A673 (cell line): ENCODE measurements at regions not wholly inside any gene's neighbourhood (a gene's known extent, or its start where the extent isn't known, plus 50 kb on each side); places are given as distances from the start of the nearest gene placed in this dataset.

Experiments used
- BruUV-seq: library from RNA; stranded (reverse); fragments of 400-500 nt; replicated peaks from 2 replicates; lab custom pipeline; 2021; lab: Mats Ljungman, UMichigan
- CTCF ChIA-PET: fragments of 300-600 bp; sonication (Branson Sonifier 250); formaldehyde crosslinking; loops from one replicate; lab custom pipeline; 2022; ENCODE audit warnings: antibody characterized with exemption; lab: Charles Lee
- POLR2A ChIA-PET: fragments of 300-600 bp; sonication (Branson Sonifier 250); formaldehyde crosslinking; loops from one replicate; lab custom pipeline; 2022; ENCODE audit warnings: antibody characterized with exemption; ENCODE audit not compliant: low non-redundant PET; lab: Charles Lee
- DNase-seq: peaks from one replicate; pipeline ENCODE4 v3.0.0-alpha.2; 2015; ENCODE audit warnings: low spot score
- H3K27ac ChIP-seq: fragments of 200-600 bp; sonication (generic); 2 replicates; pipeline ENCODE4 v1.5.1; 2016; ENCODE audit warnings: mixed run types, low read depth, mild to moderate bottlenecking, mixed read lengths, antibody characterized with exemption, low read length; ENCODE audit not compliant: poor library complexity, severe bottlenecking
- H3K27me3 ChIP-seq: fragments of 200-600 bp; sonication (generic); replicated peaks from 2 replicates; pipeline ENCODE4 v1.6.1; 2017; ENCODE audit warnings: mixed run types, low read depth, mild to moderate bottlenecking, mixed read lengths, antibody characterized with exemption, low read length; ENCODE audit not compliant: insufficient read depth, poor library complexity
- H3K36me3 ChIP-seq: fragments of 200-600 bp; sonication (generic); 2 replicates; pipeline ENCODE4 v1.6.1; 2016; ENCODE audit warnings: mixed run types, mild to moderate bottlenecking, mixed read lengths, antibody characterized with exemption, low read length; ENCODE audit not compliant: insufficient read depth, poor library complexity, severe bottlenecking
- H3K4me1 ChIP-seq: fragments of 200-600 bp; sonication (generic); 2 replicates; pipeline ENCODE4 v1.6.1; 2017; ENCODE audit warnings: mixed run types, mild to moderate bottlenecking, mixed read lengths, antibody characterized with exemption, low read length; ENCODE audit not compliant: insufficient read depth, poor library complexity, severe bottlenecking
- H3K4me3 ChIP-seq: fragments of 200-600 bp; sonication (generic); 2 replicates; pipeline ENCODE4 v1.5.1; 2016; ENCODE audit warnings: low read depth, mixed run types, mild to moderate bottlenecking, mixed read lengths, low read length; ENCODE audit not compliant: poor library complexity, severe bottlenecking
- H3K9me3 ChIP-seq: fragments of 200-600 bp; sonication (generic); 2 replicates; pipeline ENCODE4 v1.6.1; 2016; ENCODE audit warnings: mixed run types, low read depth, mild to moderate bottlenecking, mixed read lengths, antibody characterized with exemption, low read length; ENCODE audit not compliant: poor library complexity, severe bottlenecking
- EZH2 ChIP-seq: fragments of 200-600 bp; sonication (generic); IDR thresholded peaks from 2 replicates; pipeline ENCODE4 v1.6.1; 2017; ENCODE audit warnings: borderline replicate concordance, low read depth, mild to moderate bottlenecking, mixed read lengths, antibody characterized with exemption, low read length; ENCODE audit not compliant: poor library complexity, severe bottlenecking
- intact Hi-C: fragments of 100-400 bp; cut with micrococcal nuclease; formaldehyde crosslinking; loops from one replicate; pipeline ENCODE4 v1.10.0; 2022; ENCODE audit not compliant: unreplicated experiment
- TF ChIP-seq, protein P1 (sequence below): fragments of 300-800, 200-600 bp; sonication (generic); conservative IDR thresholded peaks from 2 replicates; pipeline ENCODE4 v1.5.1; 2017; ENCODE audit warnings: low read depth, mild to moderate bottlenecking, antibody characterized with exemption, low read length, moderate library complexity, mixed read lengths

- peaks cover 4% of the 10 kb centered on the region for H3K9me3 ChIP-seq
- no peak overlapping the region for H3K4me3 ChIP-seq
- H3K27ac ChIP-seq, result no peak overlapping the region
- H3K36me3 ChIP-seq, result no peaks in the 10 kb centered on the region
- POLR2A ChIA-PET, result no interaction called here
- TF ChIP-seq, protein P1, sequence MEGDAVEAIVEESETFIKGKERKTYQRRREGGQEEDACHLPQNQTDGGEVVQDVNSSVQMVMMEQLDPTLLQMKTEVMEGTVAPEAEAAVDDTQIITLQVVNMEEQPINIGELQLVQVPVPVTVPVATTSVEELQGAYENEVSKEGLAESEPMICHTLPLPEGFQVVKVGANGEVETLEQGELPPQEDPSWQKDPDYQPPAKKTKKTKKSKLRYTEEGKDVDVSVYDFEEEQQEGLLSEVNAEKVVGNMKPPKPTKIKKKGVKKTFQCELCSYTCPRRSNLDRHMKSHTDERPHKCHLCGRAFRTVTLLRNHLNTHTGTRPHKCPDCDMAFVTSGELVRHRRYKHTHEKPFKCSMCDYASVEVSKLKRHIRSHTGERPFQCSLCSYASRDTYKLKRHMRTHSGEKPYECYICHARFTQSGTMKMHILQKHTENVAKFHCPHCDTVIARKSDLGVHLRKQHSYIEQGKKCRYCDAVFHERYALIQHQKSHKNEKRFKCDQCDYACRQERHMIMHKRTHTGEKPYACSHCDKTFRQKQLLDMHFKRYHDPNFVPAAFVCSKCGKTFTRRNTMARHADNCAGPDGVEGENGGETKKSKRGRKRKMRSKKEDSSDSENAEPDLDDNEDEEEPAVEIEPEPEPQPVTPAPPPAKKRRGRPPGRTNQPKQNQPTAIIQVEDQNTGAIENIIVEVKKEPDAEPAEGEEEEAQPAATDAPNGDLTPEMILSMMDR, result no peak
- no peak for TF ChIP-seq EZH2
- CTCF ChIA-PET, result no interaction called here
- no peak for DNase-seq
- H3K4me1 ChIP-seq, result no peaks in the 10 kb centered on the region
- intact Hi-C loops, result no loop called here
- H3K27me3 ChIP-seq, result no peaks in the 10 kb centered on the region
- BruUV-seq, result no TSS peak
Observed at GRCh38 chr12:23211384-23212320, 586.7 kb downstream of the ETNK1 start.

- Histone ChIP-seq H3K27ac (no peak overlapping the region), H3K4me1 (no peaks in the 10 kb centered on the region), H3K27me3 (no peaks in the 10 kb centered on the region), H3K4me3 (no peak overlapping the region), H3K36me3 (no peaks in the 10 kb centered on the region), H3K9me3 (peaks cover 4% of the 10 kb centered on the region)
- no peak for TF ChIP-seq EZH2
- TF ChIP-seq, protein P1, result peak; percentile 35; the same call in 1 of the 2 replicates
- intact Hi-C loops, result no loop called here
- CTCF ChIA-PET, result no interaction called here
- POLR2A ChIA-PET, result no interaction called here
- BruUV-seq, result no TSS peak
- DNase-seq, result peak; percentile 12
Observed at GRCh38 chr12:23217158-23217557, 592.2 kb downstream of the ETNK1 start.

DNA sequence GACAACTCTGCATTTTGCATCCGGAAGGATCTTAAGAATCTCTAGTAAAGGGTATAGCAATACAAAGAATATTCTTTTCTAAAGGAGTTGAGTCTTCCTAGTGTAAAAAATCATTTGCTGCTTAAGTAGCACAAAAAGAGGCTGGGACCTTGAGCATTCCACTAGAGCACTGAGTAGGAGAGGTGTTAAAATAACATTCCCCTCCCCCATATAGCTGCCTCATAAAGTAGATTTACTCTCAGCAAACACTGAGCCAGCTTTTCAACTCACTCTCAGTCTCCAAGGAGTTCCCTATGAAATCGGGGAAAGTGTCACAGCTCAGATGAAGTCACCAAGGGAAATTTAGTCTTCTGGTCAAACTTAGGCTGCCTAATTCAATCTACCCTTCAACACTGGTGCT lies 592.7 kb downstream of the ETNK1 start:
- no peak for TF ChIP-seq EZH2
- TF ChIP-seq, protein P1, result no peak
- no peak for DNase-seq
- Histone ChIP-seq H3K4me1 (no peaks in the 10 kb centered on the region), H3K4me3 (no peak overlapping the region), H3K36me3 (no peaks in the 10 kb centered on the region), H3K9me3 (peaks cover 4% of the 10 kb centered on the region), H3K27me3 (no peaks in the 10 kb centered on the region), H3K27ac (no peak overlapping the region)
- BruUV-seq, result no TSS peak
- intact Hi-C loops, result no loop called here
- ChIA-PET CTCF (no interaction called here), POLR2A (no interaction called here)
